ENCODE measurements at regions not wholly inside any gene's neighbourhood (a gene's known extent, or its start where the extent isn't known, plus 50 kb on each side); places are given as distances from the start of the nearest gene placed in this dataset.
"Not testable (repeated sequence)": the region's sequence is repeated elsewhere in the genome, so short reads cannot be mapped to it uniquely, and the experiment has no call there.

- no peak for DNase-seq (ENCODE audit: low read depth)
Observed at GRCh38 chr7:91690541-91691070, 189.9 kb downstream of the MTERF1 start.

GRCh38 chr7:91691865-91692264 is 188.6 kb downstream of the MTERF1 start:
- DNase-seq (ENCODE audit: low read depth), result no peak

GRCh38 chr7:91692800-91693199 is 187.7 kb downstream of the MTERF1 start:
- DNase-seq (ENCODE audit: low read depth), result no peak

GRCh38 chr7:91694351-91694841 is 186.1 kb downstream of the MTERF1 start:
- DNase-seq (ENCODE audit: low read depth), result no peak

- DNase-seq (ENCODE audit: low read depth), result no peak
Observed at GRCh38 chr7:91710881-91711280, 169.6 kb downstream of the MTERF1 start.

- no peak for DNase-seq (ENCODE audit: low read depth)
Observed at GRCh38 chr7:91713669-91714068, 166.8 kb downstream of the MTERF1 start.

DNA sequence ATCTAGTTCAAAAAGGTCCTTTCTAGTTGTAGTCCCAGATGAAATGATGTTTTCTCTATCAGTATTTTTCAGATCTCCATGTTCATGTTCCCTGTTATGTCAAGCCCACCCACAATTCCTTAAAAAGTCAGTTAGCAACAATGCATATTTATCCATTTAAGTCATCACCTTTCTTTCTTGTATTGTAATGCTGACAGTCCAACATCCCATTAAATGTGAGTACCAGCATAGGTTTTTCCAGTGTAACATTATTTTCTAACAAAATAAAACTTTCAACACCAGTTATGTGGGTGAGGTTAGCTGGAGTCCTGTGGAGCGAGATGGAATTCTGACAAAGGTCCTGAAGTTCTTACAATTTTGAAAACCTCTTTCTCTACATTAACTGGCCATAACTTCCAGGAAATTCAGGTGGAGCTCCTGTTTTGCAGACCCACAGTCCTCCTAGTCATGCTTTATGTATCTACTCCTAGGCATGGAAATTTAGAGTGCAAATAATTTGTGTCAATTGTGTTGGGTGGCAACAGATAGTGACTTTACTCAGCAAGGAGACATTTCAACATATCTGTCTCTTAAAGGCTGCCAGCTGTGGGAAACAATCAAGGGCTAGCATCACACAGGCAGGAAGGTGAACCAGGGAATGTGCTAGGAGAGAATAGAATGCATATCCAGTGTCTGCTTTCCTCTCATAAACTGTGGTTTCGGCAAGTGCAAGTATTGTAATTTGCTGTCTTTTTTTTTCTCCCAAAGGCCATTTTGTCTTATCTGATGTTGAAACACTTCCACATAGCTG is 162.6 kb downstream of the MTERF1 start:
- no peak for DNase-seq (ENCODE audit: low read depth)

- DNase-seq (ENCODE audit: low read depth), result no peak
Observed at GRCh38 chr7:91719008-91719407, 161.5 kb downstream of the MTERF1 start.

- no peak for DNase-seq (ENCODE audit: low read depth)
Observed at GRCh38 chr7:91720260-91720937, 160.1 kb downstream of the MTERF1 start.

GRCh38 chr7:91722831-91723230 is 157.7 kb downstream of the MTERF1 start:
- DNase-seq (ENCODE audit: low read depth), result no peak

- not testable (repeated sequence) for DNase-seq (ENCODE audit: low read depth)
Observed at GRCh38 chr7:91729046-91729445, 151.5 kb downstream of the MTERF1 start.

DNA sequence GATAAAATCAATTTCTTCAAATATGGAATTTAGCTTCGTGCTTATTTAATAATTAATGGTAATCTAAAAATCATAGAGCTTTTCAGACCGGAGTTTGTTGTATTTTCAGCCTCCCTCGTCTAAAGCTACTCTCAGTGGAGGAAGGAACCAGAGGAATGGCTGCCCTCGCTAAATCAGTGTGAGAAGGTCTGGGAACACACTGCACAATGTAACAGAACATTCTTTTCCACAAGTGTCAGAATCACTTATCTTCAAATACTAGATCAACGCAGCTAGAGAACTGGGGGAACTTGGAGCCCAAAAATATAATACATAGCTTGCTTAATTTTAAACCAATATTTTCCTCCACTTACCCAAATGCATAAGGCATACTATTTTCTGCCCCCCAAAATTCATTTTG is 148.5 kb downstream of the MTERF1 start:
- DNase-seq (ENCODE audit: low read depth), result no peak

DNA sequence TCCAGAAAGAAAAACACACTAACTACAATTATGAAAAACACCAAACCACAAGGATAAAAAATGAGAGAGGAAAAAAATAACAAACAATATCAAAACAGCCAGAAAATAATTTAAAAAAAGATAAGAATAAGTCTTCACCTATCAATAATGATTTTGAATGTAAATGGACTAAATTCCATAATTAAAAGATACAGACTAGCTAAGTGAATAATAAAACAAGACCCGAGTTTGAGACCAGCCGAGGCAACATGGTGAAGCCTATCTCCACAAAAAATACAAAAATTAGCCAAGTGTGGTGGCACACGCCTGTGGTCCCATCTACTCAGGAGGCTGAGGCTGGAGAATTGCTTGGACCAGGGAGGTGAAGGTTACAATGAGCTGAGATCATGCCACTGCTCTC is 131.1 kb downstream of the MTERF1 start:
- no peak for DNase-seq (ENCODE audit: low read depth)

GRCh38 chr7:91750091-91750490 is 130.4 kb downstream of the MTERF1 start:
- no peak for DNase-seq (ENCODE audit: low read depth)

DNA sequence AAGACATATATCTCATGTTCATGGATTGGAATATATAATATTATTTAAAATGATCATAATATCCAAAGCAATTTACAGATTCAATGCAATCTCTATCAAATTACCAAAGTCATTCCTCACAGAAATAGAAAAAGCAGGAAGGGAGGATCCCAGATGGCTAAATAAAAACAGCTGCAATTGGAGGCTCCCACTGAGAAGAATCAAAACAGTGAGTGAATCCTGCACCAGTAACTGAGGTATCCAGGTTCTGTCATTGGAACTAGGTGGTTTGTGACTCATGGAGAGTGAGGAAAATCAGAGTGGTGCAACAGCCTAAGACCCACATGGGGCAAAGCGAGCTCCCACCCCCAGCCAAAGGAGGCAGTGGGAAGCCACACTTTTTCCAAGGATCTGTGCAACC is 128.4 kb downstream of the MTERF1 start:
- DNase-seq (ENCODE audit: low read depth), result no peak

DNA sequence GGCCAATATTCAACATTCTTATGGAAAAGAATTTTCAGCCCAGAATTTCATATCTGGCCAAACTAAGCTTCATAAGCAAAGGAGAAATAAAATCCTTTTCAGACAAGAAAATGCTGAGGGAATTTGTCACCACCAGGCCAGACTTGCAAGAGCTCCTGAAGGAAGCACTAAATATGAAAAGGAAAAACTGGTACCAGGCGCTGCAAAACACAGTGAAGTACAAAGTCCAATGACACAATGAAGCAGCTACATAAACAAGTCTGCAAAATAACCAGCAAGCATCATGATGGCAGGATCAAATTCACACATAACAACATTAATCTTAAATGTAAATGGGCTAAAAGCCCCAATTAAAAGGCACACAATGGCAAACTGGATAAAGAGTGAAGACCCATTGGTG is 126.2 kb downstream of the MTERF1 start:
- DNase-seq (ENCODE audit: low read depth), result not testable (repeated sequence)

- peak; percentile 1 for DNase-seq (ENCODE audit: low read depth)
Observed at GRCh38 chr7:91755121-91755520, 125.4 kb downstream of the MTERF1 start.

DNA sequence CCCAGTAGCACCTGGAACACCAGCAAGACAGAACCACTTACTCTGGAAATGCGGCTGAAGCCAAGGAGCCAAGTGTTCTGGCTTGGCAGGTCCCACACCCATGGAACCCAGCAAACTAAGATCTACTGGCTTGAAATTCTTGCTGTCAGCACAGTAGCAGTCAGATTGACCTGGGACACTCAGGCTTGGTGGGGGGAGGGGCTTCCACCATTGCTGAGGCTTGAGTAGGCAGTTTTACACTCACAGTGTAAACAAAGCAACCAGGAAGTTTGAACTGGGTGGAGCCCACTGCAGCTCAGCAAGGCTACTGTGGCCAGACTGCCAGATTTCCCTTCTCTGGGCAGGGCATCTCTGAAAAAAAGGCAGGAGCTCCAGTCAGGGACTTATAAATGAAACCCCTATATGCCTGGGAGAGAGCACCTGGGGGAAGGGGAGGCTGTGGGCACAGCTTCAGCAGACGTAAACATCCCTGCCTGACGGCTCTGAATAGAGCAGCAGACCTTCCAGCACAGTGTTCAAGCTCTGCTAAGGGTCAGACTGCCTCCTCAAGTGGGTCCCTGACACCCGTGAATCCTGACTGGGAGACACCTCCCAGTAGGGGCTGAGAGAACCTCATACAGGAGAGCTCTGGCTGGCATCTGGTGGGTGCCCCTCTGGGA is 121.2 kb downstream of the MTERF1 start:
- DNase-seq (ENCODE audit: low read depth), result no peak

GRCh38 chr7:91767820-91768219 is 112.7 kb downstream of the MTERF1 start:
- DNase-seq (ENCODE audit: low read depth), result no peak

DNA sequence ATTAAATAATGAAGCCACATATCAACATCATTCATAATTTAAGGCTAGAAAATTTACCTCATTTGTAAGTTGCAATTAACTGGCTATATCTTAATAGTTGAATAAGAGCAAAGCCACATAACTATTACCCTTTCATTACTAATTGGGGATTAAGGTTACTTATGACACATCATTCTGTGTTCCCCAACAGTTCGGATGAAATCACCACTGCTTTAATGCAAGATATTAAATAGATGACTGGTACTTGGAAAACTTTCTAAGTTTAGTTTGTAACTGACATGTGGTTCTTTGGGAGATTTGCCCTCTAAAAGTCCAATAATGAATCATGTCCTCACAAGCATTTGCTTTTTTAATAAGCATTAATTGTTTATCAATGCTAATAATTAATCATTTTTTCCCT is 109.1 kb downstream of the MTERF1 start:
- no peak for DNase-seq (ENCODE audit: low read depth)

DNA sequence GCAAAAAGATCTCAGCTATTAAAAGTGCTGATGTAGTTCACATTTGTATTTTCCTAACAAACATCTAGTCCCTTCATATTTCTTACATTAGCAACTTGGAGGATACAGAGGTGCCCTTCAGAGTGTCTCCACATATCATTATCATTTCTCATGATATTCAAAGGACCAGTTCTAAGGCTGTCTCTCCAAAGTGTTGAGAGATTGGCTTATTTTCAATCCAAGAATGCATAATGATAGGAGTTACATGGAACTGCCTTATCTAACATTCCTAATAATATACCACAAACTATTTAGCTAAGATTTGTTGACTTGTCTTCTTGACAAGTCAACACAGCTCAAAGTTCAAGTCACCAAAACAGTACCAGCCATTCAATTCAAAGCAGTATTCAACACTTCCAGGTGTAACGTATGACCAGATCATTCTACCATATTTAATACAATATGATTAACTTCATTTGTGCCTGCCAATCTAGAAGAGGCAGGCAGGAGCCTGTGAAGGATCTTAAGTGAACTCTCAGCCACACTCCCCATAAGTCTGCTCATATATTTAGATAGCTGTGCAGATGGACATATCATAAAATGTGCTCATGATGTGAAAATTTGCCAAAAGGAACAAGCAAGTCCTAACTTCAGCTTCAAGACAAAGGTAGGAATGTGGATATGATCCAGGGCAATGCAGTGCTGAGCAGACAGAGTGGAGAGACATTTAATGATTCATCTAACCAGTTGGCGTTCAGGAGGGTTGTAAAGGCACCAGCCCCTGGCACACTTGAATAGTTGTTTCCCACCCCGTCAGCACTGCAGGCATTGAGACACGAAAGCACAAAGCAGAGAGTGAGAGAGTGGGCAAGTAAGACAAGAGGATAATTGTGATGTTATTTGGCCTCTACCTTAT is 108.3 kb downstream of the MTERF1 start:
- no peak for DNase-seq (ENCODE audit: low read depth)

DNA sequence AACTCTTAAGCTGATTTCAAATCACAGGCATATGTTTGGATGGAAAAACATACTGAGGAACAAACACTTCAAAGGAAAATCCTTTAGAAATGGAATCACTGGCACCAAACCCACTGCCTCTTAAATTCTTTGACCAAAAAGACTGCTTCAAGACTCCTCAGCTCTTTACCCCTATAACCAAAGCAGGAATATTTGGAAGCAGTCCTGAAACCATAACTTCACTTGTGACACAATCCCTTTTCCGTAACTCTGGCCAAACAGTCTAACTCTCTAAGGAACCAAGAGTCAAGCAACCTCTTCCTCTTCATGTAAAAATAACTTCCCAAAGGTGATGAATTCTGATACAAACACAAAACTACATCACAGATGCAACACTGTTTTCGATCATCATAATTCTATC is 104.3 kb downstream of the MTERF1 start:
- no peak for DNase-seq (ENCODE audit: low read depth)
